ENCODE measurements at regions not wholly inside any gene's neighbourhood (a gene's known extent, or its start where the extent isn't known, plus 50 kb on each side); places are given as distances from the start of the nearest gene placed in this dataset.

DNA sequence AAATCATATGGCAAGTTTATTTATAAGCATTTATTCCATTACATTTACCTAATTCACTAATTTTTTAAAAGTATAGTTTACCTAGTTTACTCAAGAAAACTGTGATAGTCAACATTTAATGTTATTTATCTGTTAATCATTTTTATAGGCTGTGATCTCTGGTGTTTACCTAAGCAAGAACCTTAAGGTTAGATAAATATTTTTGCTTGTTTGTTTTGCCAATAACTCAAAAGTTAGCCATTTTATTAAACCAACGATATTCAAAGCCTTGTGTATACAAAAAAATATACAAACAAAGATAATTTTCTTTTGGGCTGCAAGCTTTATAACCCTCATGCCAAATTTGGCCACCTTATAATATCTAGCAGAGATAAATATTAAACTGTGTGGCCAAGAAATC lies 157.3 kb downstream of the SLCO1B3 start:
- no peak for TF ChIP-seq CTCF (IDR thresholded peaks at IDR 0.05; ENCODE audit: insufficient read depth, low read length)
- no peak overlapping the region for H3K4me3 ChIP-seq (ENCODE audit: low read depth, low read length)
- no peak for DNase-seq (ENCODE audit: low read depth)

- no peak overlapping the region for H3K4me3 ChIP-seq (ENCODE audit: low read depth, low read length)
- no peak for TF ChIP-seq CTCF (IDR thresholded peaks at IDR 0.05; ENCODE audit: insufficient read depth, low read length)
- no peak for DNase-seq (ENCODE audit: low read depth)
Observed at GRCh38 chr12:20969766-20970165, 159.3 kb downstream of the SLCO1B3 start.

- no peak for DNase-seq (ENCODE audit: low read depth)
- no peak for TF ChIP-seq CTCF (IDR thresholded peaks at IDR 0.05; ENCODE audit: insufficient read depth, low read length)
- no peak overlapping the region for H3K4me3 ChIP-seq (ENCODE audit: low read depth, low read length)
Observed at GRCh38 chr12:20985399-20985798, 145.6 kb upstream of the SLCO1B1 start.

- no peak for TF ChIP-seq CTCF (IDR thresholded peaks at IDR 0.05; ENCODE audit: insufficient read depth, low read length)
- DNase-seq (ENCODE audit: low read depth), result no peak
- no peak overlapping the region for H3K4me3 ChIP-seq (ENCODE audit: low read depth, low read length)
Observed at GRCh38 chr12:21001778-21002177, 129.2 kb upstream of the SLCO1B1 start.

- no peak overlapping the region for H3K4me3 ChIP-seq (ENCODE audit: low read depth, low read length)
- DNase-seq (ENCODE audit: low read depth), result no peak
- TF ChIP-seq CTCF (IDR thresholded peaks at IDR 0.05; ENCODE audit: insufficient read depth, low read length), result no peak
Observed at GRCh38 chr12:21025656-21026055, 105.3 kb upstream of the SLCO1B1 start.

GRCh38 chr12:21026302-21026701 lies 104.7 kb upstream of the SLCO1B1 start:
- no peak for TF ChIP-seq CTCF (IDR thresholded peaks at IDR 0.05; ENCODE audit: insufficient read depth, low read length)
- DNase-seq (ENCODE audit: low read depth), result no peak
- no peak overlapping the region for H3K4me3 ChIP-seq (ENCODE audit: low read depth, low read length)

GRCh38 chr12:21054334-21054733 lies 76.7 kb upstream of the SLCO1B1 start:
- DNase-seq (ENCODE audit: low read depth), result peak; percentile 24
- no peak overlapping the region for H3K4me3 ChIP-seq (ENCODE audit: low read depth, low read length)
- TF ChIP-seq CTCF (IDR thresholded peaks at IDR 0.05; ENCODE audit: insufficient read depth, low read length), result no peak

Data from fibroblast of the aortic adventitia (primary cell).